ENCODE measurements at regions not wholly inside any gene's neighbourhood (a gene's known extent, or its start where the extent isn't known, plus 50 kb on each side); places are given as distances from the start of the nearest gene placed in this dataset.

DNA sequence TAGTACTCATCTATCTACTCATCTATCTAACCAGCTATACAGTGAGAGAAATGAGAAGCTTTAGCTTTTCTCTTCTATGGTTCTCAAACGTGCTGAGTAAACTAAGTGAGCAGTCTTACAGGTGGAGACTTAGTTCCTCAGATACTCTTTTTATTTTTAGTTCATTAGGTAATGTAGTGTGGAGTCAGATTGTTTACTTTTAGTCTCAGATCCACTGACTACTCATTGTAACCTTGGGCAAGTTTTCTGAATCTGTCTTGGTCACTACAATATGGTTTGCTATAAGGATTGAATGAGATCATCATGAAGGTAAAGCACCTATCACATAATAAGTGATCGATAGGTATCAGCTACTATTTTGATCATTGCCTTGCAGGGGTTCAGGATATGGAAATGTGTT, 160.1 kb downstream of the RAB38 start:
- TF ChIP-seq GATA3 (IDR thresholded peaks at IDR 0.05; ENCODE audit: low read depth, low read length) (no peak), GATA2 (IDR thresholded peaks at IDR 0.05; ENCODE audit: low read depth, low read length) (no peak)

GRCh38 chr11:88013508-88014065, 161.7 kb downstream of the RAB38 start:
- TF ChIP-seq GATA2 (IDR thresholded peaks at IDR 0.05; ENCODE audit: low read depth, low read length) (no peak), GATA3 (IDR thresholded peaks at IDR 0.05; ENCODE audit: low read depth, low read length) (no peak)

- TF ChIP-seq GATA2 (IDR thresholded peaks at IDR 0.05; ENCODE audit: low read depth, low read length) = no peak
These were observed 162.8 kb downstream of the RAB38 start for GRCh38 chr11:88012456-88012855.

GRCh38 chr11:87976009-87976408, 199.2 kb downstream of the RAB38 start:
- TF ChIP-seq GATA3 (IDR thresholded peaks at IDR 0.05; ENCODE audit: low read depth, low read length) (no peak), GATA2 (IDR thresholded peaks at IDR 0.05; ENCODE audit: low read depth, low read length) (no peak)

GRCh38 chr11:87974797-87975196, 200.4 kb downstream of the RAB38 start:
- TF ChIP-seq GATA3 (IDR thresholded peaks at IDR 0.05; ENCODE audit: low read depth, low read length) (no peak), GATA2 (IDR thresholded peaks at IDR 0.05; ENCODE audit: low read depth, low read length) (no peak)

- TF ChIP-seq GATA3 (IDR thresholded peaks at IDR 0.05; ENCODE audit: low read depth, low read length) (no peak), GATA2 (IDR thresholded peaks at IDR 0.05; ENCODE audit: low read depth, low read length) (no peak)
These were observed 203.1 kb downstream of the RAB38 start for GRCh38 chr11:87972133-87972532.

GRCh38 chr11:87971354-87971753, 203.9 kb downstream of the RAB38 start:
- no peak for TF ChIP-seq GATA2 (IDR thresholded peaks at IDR 0.05; ENCODE audit: low read depth, low read length)
- TF ChIP-seq GATA3 (IDR thresholded peaks at IDR 0.05; ENCODE audit: low read depth, low read length) = no peak

DNA sequence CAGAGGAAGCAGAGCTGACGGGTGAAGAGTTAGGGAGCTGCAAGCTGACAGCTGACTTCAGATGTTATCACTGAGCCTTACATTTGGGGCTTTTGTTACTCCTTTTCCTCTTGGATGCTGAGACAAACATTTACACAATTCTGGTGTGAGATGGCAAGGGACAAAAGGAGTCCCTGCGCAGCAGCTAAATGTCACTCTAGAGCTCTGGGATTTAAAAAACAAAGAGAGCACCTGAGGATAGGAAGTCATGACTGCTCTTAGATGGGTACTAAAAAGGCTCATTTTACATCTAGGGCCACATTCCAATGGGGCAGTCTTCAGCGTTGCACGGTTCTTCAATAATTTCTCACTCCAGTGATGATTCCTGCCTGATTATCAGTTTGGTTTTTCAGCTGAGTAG, 204.5 kb downstream of the RAB38 start:
- no peak for TF ChIP-seq GATA2 (IDR thresholded peaks at IDR 0.05; ENCODE audit: low read depth, low read length)
- TF ChIP-seq GATA3 (IDR thresholded peaks at IDR 0.05; ENCODE audit: low read depth, low read length) = no peak

DNA sequence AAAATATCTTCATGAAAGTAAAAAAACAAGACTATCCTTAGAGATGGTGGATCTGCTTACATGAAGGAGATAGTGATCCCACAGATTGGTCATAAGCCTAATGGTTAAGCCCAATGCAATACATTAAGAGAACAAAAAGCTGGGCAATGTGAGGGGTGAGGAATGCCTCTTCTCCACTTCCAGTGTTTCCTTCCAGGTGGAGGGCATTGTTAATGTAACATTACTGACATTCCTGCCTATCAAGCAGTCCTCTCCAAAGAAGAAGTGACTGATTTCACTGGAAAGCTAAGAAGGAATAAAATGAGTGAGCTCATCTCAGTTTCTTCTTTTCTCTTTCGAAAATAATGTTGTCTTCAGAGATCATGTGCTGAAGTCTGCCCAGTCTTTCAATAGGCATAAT, 207.8 kb downstream of the RAB38 start:
- TF ChIP-seq GATA2 (IDR thresholded peaks at IDR 0.05; ENCODE audit: low read depth, low read length) = no peak
- TF ChIP-seq GATA3 (IDR thresholded peaks at IDR 0.05; ENCODE audit: low read depth, low read length) = no peak

- TF ChIP-seq GATA2 (IDR thresholded peaks at IDR 0.05; ENCODE audit: low read depth, low read length) (no peak), GATA3 (IDR thresholded peaks at IDR 0.05; ENCODE audit: low read depth, low read length) (no peak)
These were observed 208.5 kb downstream of the RAB38 start for GRCh38 chr11:87966694-87967093.

- TF ChIP-seq GATA3 (IDR thresholded peaks at IDR 0.05; ENCODE audit: low read depth, low read length) = no peak
- no peak for TF ChIP-seq GATA2 (IDR thresholded peaks at IDR 0.05; ENCODE audit: low read depth, low read length)
These were observed 209.0 kb downstream of the RAB38 start for GRCh38 chr11:87966216-87966615.

- TF ChIP-seq GATA3 (IDR thresholded peaks at IDR 0.05; ENCODE audit: low read depth, low read length) = no peak
- no peak for TF ChIP-seq GATA2 (IDR thresholded peaks at IDR 0.05; ENCODE audit: low read depth, low read length)
These were observed 213.6 kb downstream of the RAB38 start for GRCh38 chr11:87961606-87962005.

- no peak for TF ChIP-seq GATA3 (IDR thresholded peaks at IDR 0.05; ENCODE audit: low read depth, low read length)
- no peak for TF ChIP-seq GATA2 (IDR thresholded peaks at IDR 0.05; ENCODE audit: low read depth, low read length)
These were observed 217.3 kb downstream of the RAB38 start for GRCh38 chr11:87957961-87958360.

DNA sequence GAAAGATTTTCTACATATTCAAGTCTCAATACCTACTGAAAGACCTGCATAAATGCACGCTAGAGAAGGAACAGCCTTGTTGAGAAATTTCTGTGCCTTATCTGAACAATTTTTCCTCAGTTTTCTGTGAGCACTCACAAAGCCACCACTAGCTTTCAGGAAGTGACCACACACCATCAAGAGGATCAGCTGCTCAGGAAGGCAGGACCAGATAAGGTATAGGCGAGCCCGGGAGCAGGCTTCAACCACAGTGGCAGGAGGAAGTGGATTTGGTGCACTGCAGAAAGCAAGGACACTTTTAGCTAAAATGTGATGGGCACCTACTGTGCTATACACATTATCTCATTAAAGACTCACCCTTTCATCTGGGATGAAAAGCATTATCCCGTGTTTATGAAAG, 220.8 kb downstream of the RAB38 start:
- TF ChIP-seq GATA2 (IDR thresholded peaks at IDR 0.05; ENCODE audit: low read depth, low read length) = no peak
- no peak for TF ChIP-seq GATA3 (IDR thresholded peaks at IDR 0.05; ENCODE audit: low read depth, low read length)

- no peak for TF ChIP-seq GATA2 (IDR thresholded peaks at IDR 0.05; ENCODE audit: low read depth, low read length)
- no peak for TF ChIP-seq GATA3 (IDR thresholded peaks at IDR 0.05; ENCODE audit: low read depth, low read length)
These were observed 232.5 kb downstream of the RAB38 start for GRCh38 chr11:87942786-87943185.

DNA sequence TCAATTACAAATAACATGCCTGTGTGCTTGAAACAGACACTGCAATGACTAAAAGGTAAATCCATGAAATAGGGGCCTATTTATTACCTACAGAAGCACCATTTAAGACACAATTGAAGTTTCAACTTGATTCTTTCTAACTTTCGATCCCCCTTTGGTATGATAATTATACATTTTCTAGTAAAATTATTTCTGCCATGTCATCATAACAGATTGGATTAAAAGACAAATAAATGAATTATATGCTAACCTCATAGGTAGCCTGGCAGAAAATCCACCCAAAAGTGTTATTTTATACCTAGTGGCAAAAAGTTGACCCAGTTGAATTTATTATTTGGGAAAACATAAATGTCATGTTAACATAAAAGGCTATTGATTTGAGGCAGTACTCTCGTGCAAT, 241.1 kb downstream of the RAB38 start:
- TF ChIP-seq GATA2 (IDR thresholded peaks at IDR 0.05; ENCODE audit: low read depth, low read length) = no peak
- TF ChIP-seq GATA3 (IDR thresholded peaks at IDR 0.05; ENCODE audit: low read depth, low read length) = no peak
